Rectal smooth muscle tissue (tissue), 1 donor: ENCODE measurements at regions not wholly inside any gene's neighbourhood (a gene's known extent, or its start where the extent isn't known, plus 50 kb on each side); places are given as distances from the start of the nearest gene placed in this dataset.
"Not testable (repeated sequence)": the region's sequence is repeated elsewhere in the genome, so short reads cannot be mapped to it uniquely, and the experiment has no call there.

Source experiments
- H3K27ac ChIP-seq: one replicate; pipeline ENCODE4 v1.7.0; 2013; ENCODE audit warnings: low read depth, low read length, inconsistent platforms
- H3K27me3 ChIP-seq: one replicate; pipeline ENCODE4 v1.7.0; 2013; ENCODE audit warnings: low read length; ENCODE audit not compliant: control insufficient read depth, insufficient read depth
- H3K36me3 ChIP-seq: one replicate; pipeline ENCODE4 v1.7.0; 2013; ENCODE audit warnings: low read length; ENCODE audit not compliant: control insufficient read depth, insufficient read depth
- H3K4me1 ChIP-seq: one replicate; pipeline ENCODE4 v1.7.0; 2013; ENCODE audit warnings: low read length; ENCODE audit not compliant: control insufficient read depth, insufficient read depth
- H3K4me3 ChIP-seq: one replicate; pipeline ENCODE4 v1.7.0; 2013; ENCODE audit warnings: low read length
- H3K9ac ChIP-seq: one replicate; pipeline ENCODE4 v1.7.0; 2013; ENCODE audit warnings: low read length

GRCh38 chr2:179314729-179315128, 50.1 kb upstream of the SESTD1 start:
- H3K27me3 ChIP-seq, H3K36me3 ChIP-seq, H3K4me1 ChIP-seq, H3K27ac ChIP-seq, H3K4me3 ChIP-seq, H3K9ac ChIP-seq: not testable (repeated sequence)
